Stimulated activated CD4-positive, alpha-beta T cell treated with anti-CD3 and anti-CD28 coated beads, Interleukin-12 subunit alpha, Interleukin-12 subunit beta, amount 100 ng/mL, for 48 hours (primary cell): ENCODE measurements at regions not wholly inside any gene's neighbourhood (a gene's known extent, or its start where the extent isn't known, plus 50 kb on each side); places are given as distances from the start of the nearest gene placed in this dataset.

Experiments
- DNase-seq, 3 donors: peaks; one replicate each; pipeline ENCODE4 v3.0.0-alpha.2; 2020; ENCODE audit warnings: low read depth in 2 of 3, low spot score in 1 of 3

GRCh38 chr11:80214413-80214812 lies 773.6 kb upstream of the TENM4 start:
- DNase-seq = no peak

GRCh38 chr11:80211673-80212072 lies 770.8 kb upstream of the TENM4 start:
- no peak for DNase-seq

GRCh38 chr11:80204021-80204420 lies 763.2 kb upstream of the TENM4 start:
- no peak for DNase-seq

GRCh38 chr11:80196932-80197554 lies 756.2 kb upstream of the TENM4 start:
- DNase-seq = no peak

GRCh38 chr11:80196041-80196440 lies 755.2 kb upstream of the TENM4 start:
- DNase-seq = no peak

- no peak for DNase-seq
Measured at GRCh38 chr11:80194625-80195024, 753.8 kb upstream of the TENM4 start.

GRCh38 chr11:80194016-80194415 lies 753.2 kb upstream of the TENM4 start:
- DNase-seq = no peak

- DNase-seq = no peak
Measured at GRCh38 chr11:80188076-80188627, 747.3 kb upstream of the TENM4 start.

- DNase-seq = no peak
Measured at GRCh38 chr11:80186692-80187091, 745.9 kb upstream of the TENM4 start.

- DNase-seq = no peak
Measured at GRCh38 chr11:80182901-80183300, 742.1 kb upstream of the TENM4 start.

GRCh38 chr11:80173371-80174136 lies 732.7 kb upstream of the TENM4 start:
- DNase-seq = no peak

- DNase-seq = no peak
Measured at GRCh38 chr11:80168796-80169195, 728.0 kb upstream of the TENM4 start.

- DNase-seq = no peak
Measured at GRCh38 chr11:80167766-80168165, 726.9 kb upstream of the TENM4 start.

GRCh38 chr11:80165744-80166143 lies 724.9 kb upstream of the TENM4 start:
- no peak for DNase-seq

GRCh38 chr11:80163441-80163840 lies 722.6 kb upstream of the TENM4 start:
- no peak for DNase-seq

GRCh38 chr11:80163011-80163410 lies 722.2 kb upstream of the TENM4 start:
- DNase-seq = no peak

- DNase-seq = no peak
Measured at GRCh38 chr11:80162387-80162786, 721.6 kb upstream of the TENM4 start.

- no peak for DNase-seq
Measured at GRCh38 chr11:80157447-80157846, 716.6 kb upstream of the TENM4 start.

- no peak for DNase-seq
Measured at GRCh38 chr11:80156062-80156461, 715.2 kb upstream of the TENM4 start.

- DNase-seq = no peak
Measured at GRCh38 chr11:80155412-80156017, 714.7 kb upstream of the TENM4 start.

GRCh38 chr11:80146232-80146631 lies 705.4 kb upstream of the TENM4 start:
- DNase-seq = no peak

- no peak for DNase-seq
Measured at GRCh38 chr11:80144897-80145594, 704.2 kb upstream of the TENM4 start.
